K562 (cell line): ENCODE measurements at regions not wholly inside any gene's neighbourhood (a gene's known extent, or its start where the extent isn't known, plus 50 kb on each side); places are given as distances from the start of the nearest gene placed in this dataset.

Source experiments
- ATAC-seq: fragments of 200-7000 bp; cut with Tn5 transposase; 3 replicates; pipeline ENCODE4 v1.9.1; 2020; ENCODE audit warnings: moderate library complexity
- BruUV-seq: library from RNA; stranded (reverse); fragments of 400-500 nt; replicated peaks from 2 replicates; lab custom pipeline; 2021; lab: Mats Ljungman, UMichigan
- CTCF ChIA-PET: fragments of 300-600 bp; formaldehyde crosslinking; extraction: SDS; loops from one replicate; lab custom pipeline; 2021; ENCODE audit warnings: low intra/inter-chr PET ratio; lab: Yijun Ruan, JAX
- POLR2A ChIA-PET: fragments of 300-600, 350-650 bp; sonication (Branson Sonifier 250); formaldehyde crosslinking; extraction: SDS; loops from one replicate; lab custom pipeline; 2021; ENCODE audit warnings: antibody characterized with exemption, inconsistent platforms; lab: Yijun Ruan, JAX
- DNase-seq, 4 experiments: peaks; one replicate each; pipeline versions ENCODE4 v3.0.0 to v3.0.0-alpha.2; 2011 to 2018; ENCODE audit warnings: low spot score in 3 of 4, mixed read lengths in 3 of 4; ENCODE audit errors: extremely low read depth in 1 of 4
- FAIRE-seq: peaks from 2 replicates; lab custom pipeline; 2011; peaks lifted over from hg19 to GRCh38; lab: Jason Lieb, UNC
- H2AFZ ChIP-seq: 2 replicates; pipeline ENCODE4 v1.6.0; 2011; ENCODE audit warnings: low read depth, low read length, control low read depth, inconsistent platforms
- H3K27ac ChIP-seq: fragments of 200-600 bp; 3 replicates; pipeline ENCODE4 v1.8.0; 2011; ENCODE audit warnings: low read depth, mild to moderate bottlenecking, control low read depth, inconsistent platforms, low read length, moderate library complexity, mixed read lengths; ENCODE audit errors: extremely low read depth
- H3K27me3 ChIP-seq, 2 experiments: fragments of 300-600 bp in 1 of 2; 2 replicates in 1 of 2; 3 replicates in 1 of 2; pipeline versions ENCODE4 v1.6.0 to v1.8.0; 2011; ENCODE audit warnings: inconsistent platforms in 2 of 2, low read length in 2 of 2, mild to moderate bottlenecking in 1 of 2, mixed read lengths in 1 of 2, moderate library complexity in 1 of 2; ENCODE audit not compliant: control insufficient read depth in 2 of 2, insufficient read depth in 2 of 2
- H3K36me3 ChIP-seq: fragments of 300-600 bp; 3 replicates; pipeline ENCODE4 v1.8.0; 2011; ENCODE audit warnings: mild to moderate bottlenecking, low read length, inconsistent platforms; ENCODE audit not compliant: control insufficient read depth, insufficient read depth
- H3K4me1 ChIP-seq, 2 experiments: fragments of 200-600 bp in 1 of 2; replicated peaks in 1 of 2; 2 replicates in 1 of 2; 3 replicates in 1 of 2; pipeline versions ENCODE4 v1.5.1 to v1.8.0; 2011; ENCODE audit warnings: inconsistent platforms in 2 of 2, low read length in 2 of 2, mild to moderate bottlenecking in 1 of 2, mixed read lengths in 1 of 2, moderate library complexity in 1 of 2; ENCODE audit not compliant: control insufficient read depth in 2 of 2, insufficient read depth in 2 of 2
- H3K4me2 ChIP-seq: 2 replicates; pipeline ENCODE4 v1.6.1; 2011; ENCODE audit warnings: low read length, control low read depth, inconsistent platforms, mixed read lengths; ENCODE audit not compliant: insufficient read depth
- H3K4me3 ChIP-seq: fragments of 200-600 bp; sonication (generic), shearing (Covaris generic); 2 replicates; pipeline ENCODE4 v1.5.1; 2016; ENCODE audit warnings: control low read depth, inconsistent platforms
- H3K79me2 ChIP-seq: fragments of 200-600 bp; 3 replicates; pipeline ENCODE4 v1.8.0; 2011; ENCODE audit warnings: low read length, inconsistent platforms; ENCODE audit not compliant: control insufficient read depth, insufficient read depth
- H3K9ac ChIP-seq, 2 experiments: 2 replicates each; pipeline versions ENCODE4 v1.6.0 to v1.6.1; 2011; ENCODE audit warnings: low read depth in 2 of 2, low read length in 2 of 2, control low read depth in 1 of 2, inconsistent platforms in 1 of 2, mild to moderate bottlenecking in 1 of 2, mixed read lengths in 1 of 2; ENCODE audit not compliant: insufficient read depth in 1 of 2
- H3K9me1 ChIP-seq: one replicate; pipeline ENCODE4 v1.6.0; 2011; ENCODE audit warnings: inconsistent platforms, mild to moderate bottlenecking, low read length, moderate library complexity; ENCODE audit not compliant: control insufficient read depth, insufficient read depth
- H3K9me3 ChIP-seq: replicated peaks from 2 replicates; pipeline ENCODE4 v1.5.1; 2011; ENCODE audit warnings: low read depth, low read length, inconsistent platforms; ENCODE audit not compliant: control insufficient read depth, insufficient read depth
- H4K20me1 ChIP-seq: replicated peaks from 2 replicates; pipeline ENCODE4 v1.6.1; 2011; ENCODE audit warnings: low read length, inconsistent platforms, mixed read lengths; ENCODE audit not compliant: control insufficient read depth, insufficient read depth
- E2F4 ChIP-seq: sonication (generic); formaldehyde crosslinking; IDR thresholded peaks from 2 replicates; pipeline ENCODE4 v1.8.0; 2022; ENCODE audit warnings: mild to moderate bottlenecking, low read depth, missing genetic modification reagents
- ESRRB ChIP-seq: fragments of 250-450 bp; sonication (Bioruptor Pico); IDR thresholded peaks from 2 replicates; pipeline ENCODE4 v1.5.0; 2020; ENCODE audit warnings: mild to moderate bottlenecking, moderate library complexity, borderline replicate concordance
- ETV5 ChIP-seq: sonication (generic); formaldehyde crosslinking; IDR thresholded peaks from 2 replicates; pipeline ENCODE4 v1.4.0; 2020; ENCODE audit warnings: low read depth, mild to moderate bottlenecking, missing genetic modification reagents
- GTF2F1 ChIP-seq: IDR thresholded peaks from 2 replicates; pipeline ENCODE4 v1.6.1; 2011; ENCODE audit warnings: low read depth, low read length, improper control_type of control experiment
- TFAM ChIP-seq: fragments of 250-450 bp; sonication (Bioruptor Pico); conservative IDR thresholded peaks from 2 replicates; pipeline ENCODE4 v1.5.0; 2021; ENCODE audit warnings: mild to moderate bottlenecking, moderate library complexity
- USF1 ChIP-seq: sonication (generic); formaldehyde crosslinking; IDR thresholded peaks from 2 replicates; pipeline ENCODE4 v1.9.0; 2022; ENCODE audit warnings: mild to moderate bottlenecking, missing genetic modification reagents
- ZBTB26 ChIP-seq: fragments of 450-650 bp; formaldehyde crosslinking; IDR thresholded peaks from 2 replicates; pipeline ENCODE4 v1.4.0; 2022; ENCODE audit warnings: missing genetic modification characterization
- ZKSCAN3 ChIP-seq: fragments of 250-450 bp; sonication (Bioruptor Pico); IDR thresholded peaks from 2 replicates; pipeline ENCODE4 v1.4.0; 2020
- WGBS: fragments of 100-300 bp; shearing (Covaris generic); methylation state at CpG from one replicate; pipeline ENCODE4 v1.1.6; 2016; ENCODE audit warnings: low coverage, mixed read lengths; ENCODE audit not compliant: insufficient coverage; ENCODE audit errors: missing lambda C conversion rate; 5-methylcytosine and 5-hydroxymethylcytosine counted together
- in situ Hi-C: fragments of 300-500 bp; cut with MboI; formaldehyde crosslinking; loops from 4 replicates; pipeline ENCODE4 v1.15.0; 2018; ENCODE audit warnings: inconsistent platforms, mixed read lengths
- intact Hi-C: fragments of 100-400 bp; cut with micrococcal nuclease; formaldehyde crosslinking; loops from 2 replicates; pipeline ENCODE4 v1.14.2; 2022
- TF ChIP-seq, protein P1 (sequence below): fragments of 450-650 bp; formaldehyde crosslinking; IDR thresholded peaks from 2 replicates; pipeline ENCODE4 v1.4.0; 2022; ENCODE audit warnings: missing genetic modification characterization

DNA sequence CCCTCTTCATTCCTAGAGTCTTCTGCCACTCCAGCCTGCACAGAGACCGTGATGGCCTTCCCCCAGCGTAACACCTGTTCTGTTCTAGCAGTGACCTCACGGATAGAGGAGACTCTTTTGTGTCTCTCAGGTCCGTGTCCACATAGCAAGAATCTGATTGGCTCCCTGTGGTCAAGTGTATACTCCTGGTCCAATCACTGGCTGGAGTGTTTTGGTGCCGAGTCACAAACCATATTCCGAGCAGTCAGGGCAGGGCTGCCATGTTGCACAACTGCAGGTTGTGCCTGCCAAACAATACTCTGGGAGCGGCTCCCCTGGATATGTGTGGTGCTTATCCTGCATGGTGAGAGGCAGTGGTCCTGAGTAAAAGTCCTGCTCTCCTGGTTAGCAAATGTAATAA is 402.4 kb downstream of the KCNRG start:
- Histone ChIP-seq H3K9ac (no peak overlapping the region), H3K4me1 (peaks cover 0 to 12% of the 10 kb centered on the region in 2 experiments; a peak in 2 of 5 replicates), H2AFZ (no peak overlapping the region), H3K27me3 (no peaks in the 10 kb centered on the region), H3K4me2 (no peak overlapping the region), H4K20me1 (no peaks in the 10 kb centered on the region), H3K36me3 (no peaks in the 10 kb centered on the region; the same call in 2 of the 3 replicates), H3K27ac (no peak overlapping the region)
- no peak for FAIRE-seq
- 60% methylated on average over 7 of the region's 7 CpGs for WGBS
- CTCF ChIA-PET = no interaction called here
- no peak for TF ChIP-seq ETV5
- TF ChIP-seq ZKSCAN3 (CRISPR knock-in tag) = no peak
- TF ChIP-seq, protein P1, sequence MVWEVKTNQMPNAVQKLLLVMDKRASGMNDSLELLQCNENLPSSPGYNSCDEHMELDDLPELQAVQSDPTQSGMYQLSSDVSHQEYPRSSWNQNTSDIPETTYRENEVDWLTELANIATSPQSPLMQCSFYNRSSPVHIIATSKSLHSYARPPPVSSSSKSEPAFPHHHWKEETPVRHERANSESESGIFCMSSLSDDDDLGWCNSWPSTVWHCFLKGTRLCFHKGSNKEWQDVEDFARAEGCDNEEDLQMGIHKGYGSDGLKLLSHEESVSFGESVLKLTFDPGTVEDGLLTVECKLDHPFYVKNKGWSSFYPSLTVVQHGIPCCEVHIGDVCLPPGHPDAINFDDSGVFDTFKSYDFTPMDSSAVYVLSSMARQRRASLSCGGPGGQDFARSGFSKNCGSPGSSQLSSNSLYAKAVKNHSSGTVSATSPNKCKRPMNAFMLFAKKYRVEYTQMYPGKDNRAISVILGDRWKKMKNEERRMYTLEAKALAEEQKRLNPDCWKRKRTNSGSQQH (CRISPR knock-in tag) = no peak
- no peak for TF ChIP-seq ESRRB
- TF ChIP-seq USF1 (CRISPR knock-in tag) = 0 out of 2 replicates have a peak, but pooled peaks have one; percentile 11
- no peak for TF ChIP-seq GTF2F1
- TF ChIP-seq TFAM (CRISPR knock-in tag) = no peak
- no peak for TF ChIP-seq E2F4
- no peak for TF ChIP-seq ZBTB26
- TF ChIP-seq, all 486 proteins: peak for 1
- in situ Hi-C loops = loop anchor here (25.0 kb wide), 1 partner anchor 430 kb away; the partner anchor contains the start of gene TRIM13
- BruUV-seq = no TSS peak
- ATAC-seq (no peak), DNase-seq (peak in 2 of 4 experiments; percentile 13)
- Histone ChIP-seq H3K9me1 (no peaks in the 10 kb centered on the region), H3K9me3 (no peaks in the 10 kb centered on the region), H3K79me2 (no peaks in the 10 kb centered on the region), H3K4me3 (no peak overlapping the region)
- POLR2A ChIA-PET = no interaction called here
- intact Hi-C loops = no loop called here
